Hematopoietic multipotent progenitor cell treated with erythropoietin and hydrocortisone succinate and interleukin-3 and kit ligand, for 15 days (in vitro differentiated cells): ENCODE measurements at regions not wholly inside any gene's neighbourhood (a gene's known extent, or its start where the extent isn't known, plus 50 kb on each side); places are given as distances from the start of the nearest gene placed in this dataset.
"Not testable (repeated sequence)": the region's sequence is repeated elsewhere in the genome, so short reads cannot be mapped to it uniquely, and the experiment has no call there.

Experiments used
- DNase-seq: peaks from one replicate; pipeline ENCODE4 v3.0.0-alpha.2; 2015; ENCODE audit warnings: low spot score

- no peak for DNase-seq
Observed at GRCh38 chr1:244297087-244297486, 154.6 kb downstream of the ADSS2 start.

GRCh38 chr1:244297616-244298015 is 154.1 kb downstream of the ADSS2 start:
- DNase-seq = no peak

- DNase-seq = not testable (repeated sequence)
Observed at GRCh38 chr1:244300029-244300375, 151.7 kb downstream of the ADSS2 start.

GRCh38 chr1:244301595-244302130 is 150.0 kb downstream of the ADSS2 start:
- DNase-seq = no peak

- DNase-seq = no peak
Observed at GRCh38 chr1:244302876-244303609, 148.7 kb downstream of the ADSS2 start.

GRCh38 chr1:244303610-244303969 is 148.1 kb downstream of the ADSS2 start:
- no peak for DNase-seq

GRCh38 chr1:244304156-244304555 is 147.6 kb downstream of the ADSS2 start:
- DNase-seq = no peak

GRCh38 chr1:244304656-244305055 is 147.1 kb downstream of the ADSS2 start:
- no peak for DNase-seq

- no peak for DNase-seq
Observed at GRCh38 chr1:244305776-244306341, 145.8 kb downstream of the ADSS2 start.

GRCh38 chr1:244306544-244306943 is 145.2 kb downstream of the ADSS2 start:
- DNase-seq = no peak

GRCh38 chr1:244309191-244309590 is 142.5 kb downstream of the ADSS2 start:
- not testable (repeated sequence) for DNase-seq

GRCh38 chr1:244311784-244312532 is 139.8 kb downstream of the ADSS2 start:
- DNase-seq = no peak

GRCh38 chr1:244313346-244313745 is 138.4 kb downstream of the ADSS2 start:
- DNase-seq = no peak

- DNase-seq = no peak
Observed at GRCh38 chr1:244314921-244315559, 136.7 kb downstream of the ADSS2 start.

GRCh38 chr1:244315996-244316395 is 135.7 kb downstream of the ADSS2 start:
- DNase-seq = no peak

- no peak for DNase-seq
Observed at GRCh38 chr1:244316407-244316806, 135.3 kb downstream of the ADSS2 start.

GRCh38 chr1:244316986-244317655 is 134.6 kb downstream of the ADSS2 start:
- no peak for DNase-seq

- no peak for DNase-seq
Observed at GRCh38 chr1:244318078-244318477, 133.6 kb downstream of the ADSS2 start.

- no peak for DNase-seq
Observed at GRCh38 chr1:244318512-244318911, 133.2 kb downstream of the ADSS2 start.

GRCh38 chr1:244319283-244320132 is 132.2 kb downstream of the ADSS2 start:
- no peak for DNase-seq

GRCh38 chr1:244322181-244322580 is 129.5 kb downstream of the ADSS2 start:
- DNase-seq = no peak
